B cell (primary cell): ENCODE measurements at regions not wholly inside any gene's neighbourhood (a gene's known extent, or its start where the extent isn't known, plus 50 kb on each side); places are given as distances from the start of the nearest gene placed in this dataset.

Experiments
- ATAC-seq: fragments of 200-7000 bp; cut with Tn5 transposase; one replicate; pipeline ENCODE4 v1.10.0; 2021; ENCODE audit warnings: low read depth, mild to moderate bottlenecking, moderate number of reproducible peaks, moderate library complexity
- CTCF ChIA-PET: fragments of 350-600 bp; sonication (Branson Sonifier 250); formaldehyde crosslinking; loops from one replicate; lab custom pipeline; 2021; ENCODE audit warnings: antibody characterized with exemption, inconsistent platforms; lab: Charles Lee
- POLR2A ChIA-PET: fragments of 350-600 bp; sonication (Branson Sonifier 250); formaldehyde crosslinking; loops from one replicate; lab custom pipeline; 2021; ENCODE audit warnings: antibody characterized with exemption; lab: Charles Lee
- DNase-seq: peaks from one replicate; pipeline ENCODE4 v3.0.0; 2013
- H2AFZ ChIP-seq: 2 replicates; pipeline ENCODE4 v1.6.1; 2012; ENCODE audit warnings: mild to moderate bottlenecking, low read depth, low read length; ENCODE audit not compliant: insufficient read depth, poor library complexity, severe bottlenecking
- H3K27ac ChIP-seq, 2 donors: 1 replicate in 1 of 2; 2 replicates in 1 of 2; pipeline ENCODE4 v1.5.1; 2012 to 2013; ENCODE audit warnings: low read length in 2 of 2, mild to moderate bottlenecking in 2 of 2, moderate library complexity in 1 of 2
- H3K27me3 ChIP-seq, 4 experiments: fragments of 200-600 bp in 1 of 4; sonication (generic) in 1 of 4; replicated peaks in 1 of 4; 1 replicate in 2 of 4; 2 replicates in 2 of 4; pipeline versions ENCODE4 v1.6.1 to v1.7.0; 2013 to 2016; ENCODE audit warnings: low read length in 3 of 4, mild to moderate bottlenecking in 2 of 4, mixed read lengths in 1 of 4, moderate library complexity in 1 of 4; ENCODE audit not compliant: insufficient read depth in 4 of 4, control insufficient read depth in 3 of 4; ENCODE audit errors: control extremely low read depth in 1 of 4
- H3K36me3 ChIP-seq, 2 experiments: replicated peaks in 1 of 2; 1 replicate in 1 of 2; 2 replicates in 1 of 2; pipeline versions ENCODE4 v1.6.1 to v1.7.1; 2013; ENCODE audit warnings: low read length in 1 of 2; ENCODE audit not compliant: insufficient read depth in 2 of 2, control insufficient read depth in 1 of 2; ENCODE audit errors: control extremely low read depth in 1 of 2, extremely low read depth in 1 of 2
- H3K4me1 ChIP-seq, 2 donors: fragments of 200-600 bp in 1 of 2; sonication (generic) in 1 of 2; 1 replicate in 1 of 2; 2 replicates in 1 of 2; pipeline versions ENCODE4 v1.5.1 to v1.6.1; 2013 to 2017; ENCODE audit warnings: low read length in 2 of 2; ENCODE audit not compliant: control insufficient read depth in 2 of 2, insufficient read depth in 2 of 2
- H3K4me2 ChIP-seq: replicated peaks from 2 replicates; pipeline ENCODE3; 2012; ENCODE audit warnings: mild to moderate bottlenecking, low read depth, low read length; ENCODE audit not compliant: poor library complexity, severe bottlenecking
- H3K4me3 ChIP-seq, 5 experiments: fragments of 200-600 bp in 1 of 5; sonication (generic) in 1 of 5; 1 replicate in 3 of 5; 2 replicates in 2 of 5; pipeline versions ENCODE4 v1.5.1 to v1.7.0; 2011 to 2016; ENCODE audit warnings: low read length in 4 of 5, mild to moderate bottlenecking in 4 of 5, low read depth in 2 of 5, control low read depth in 1 of 5, moderate library complexity in 1 of 5; ENCODE audit not compliant: insufficient read depth in 1 of 5; ENCODE audit errors: control extremely low read depth in 1 of 5, extremely low read depth in 1 of 5
- H3K79me2 ChIP-seq: fragments of 200-600 bp; sonication (generic); one replicate; pipeline ENCODE4 v1.6.0; 2016; ENCODE audit warnings: low read length; ENCODE audit not compliant: control insufficient read depth, insufficient read depth
- H3K9ac ChIP-seq: fragments of 200-600 bp; sonication (generic); 2 replicates; pipeline ENCODE4 v1.6.1; 2017; ENCODE audit warnings: mild to moderate bottlenecking, low read length, moderate library complexity
- H3K9me3 ChIP-seq, 3 donors: one replicate each; pipeline versions ENCODE4 v1.6.1 to v1.7.1; 2013; ENCODE audit warnings: low read length in 2 of 3; ENCODE audit not compliant: control insufficient read depth in 2 of 3, insufficient read depth in 1 of 3; ENCODE audit errors: control extremely low read depth in 1 of 3
- H4K20me1 ChIP-seq: 2 replicates; pipeline ENCODE4 v1.6.0; 2012; ENCODE audit warnings: mild to moderate bottlenecking, low read length; ENCODE audit not compliant: insufficient read depth, control insufficient read depth, poor library complexity, severe bottlenecking
- H3K27ac Mint-ChIP-seq: one replicate; pipeline ENCODE4 v1.8.0; 2021; ENCODE audit warnings: mixed read lengths
- H3K27me3 Mint-ChIP-seq: one replicate; pipeline ENCODE4 v1.8.0; 2021; ENCODE audit warnings: mixed read lengths
- H3K4me1 Mint-ChIP-seq: one replicate; pipeline ENCODE4 v1.8.0; 2021; ENCODE audit warnings: mixed read lengths
- H3K4me3 Mint-ChIP-seq: one replicate; pipeline ENCODE4 v1.8.0; 2021; ENCODE audit warnings: mixed read lengths
- H3K9me3 Mint-ChIP-seq: one replicate; pipeline ENCODE4 v1.8.0; 2022; ENCODE audit warnings: mixed read lengths; ENCODE audit not compliant: insufficient read depth
- EZH2 ChIP-seq: IDR thresholded peaks from 2 replicates; pipeline ENCODE4 v1.6.1; 2012; ENCODE audit warnings: borderline replicate concordance, low read depth, mild to moderate bottlenecking, moderate library complexity, low read length; ENCODE audit not compliant: insufficient read depth, poor library complexity, severe bottlenecking
- WGBS: methylation state at CpG from one replicate; pipeline ENCODE4 v1.1.5; 2013; ENCODE audit warnings: missing lambda C conversion rate; ENCODE audit not compliant: insufficient coverage; 5-methylcytosine and 5-hydroxymethylcytosine counted together
- intact Hi-C: fragments of 100-400 bp; cut with micrococcal nuclease; formaldehyde crosslinking; loops from one replicate; pipeline ENCODE4 v1.10.0; 2022
- TF ChIP-seq, protein P1 (sequence below): fragments of 200-600 bp; IDR thresholded peaks from one replicate; pipeline ENCODE4 v1.8.0; 2022; ENCODE audit warnings: antibody characterized with exemption, mild to moderate bottlenecking

DNA sequence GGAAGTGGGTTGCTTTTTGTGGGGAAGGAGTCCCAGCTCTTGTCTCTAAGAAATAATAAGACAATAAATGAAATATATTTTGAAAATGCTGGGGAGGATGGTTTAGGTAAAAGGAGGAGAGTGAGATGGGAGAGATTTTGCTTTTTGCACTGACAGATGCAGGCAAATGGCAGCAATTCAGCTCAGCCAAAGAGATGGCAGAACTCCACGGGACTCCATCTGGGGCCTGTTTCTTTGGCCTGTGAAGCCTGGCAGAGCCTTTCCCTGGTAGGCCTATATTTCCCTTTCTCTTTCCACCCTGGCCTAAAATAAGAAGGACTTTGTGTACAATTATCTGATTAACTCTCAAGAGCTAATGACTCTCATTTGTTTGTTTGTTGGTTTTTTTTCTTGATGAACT, 1525.1 kb downstream of the CDH11 start:
- H3K4me1 Mint-ChIP-seq: no peaks in the 10 kb centered on the region
- intact Hi-C loops: no loop called here
- Histone ChIP-seq H3K27me3 (no peaks in the 10 kb centered on the region), H3K27ac (no peak overlapping the region), H4K20me1 (no peaks in the 10 kb centered on the region), H3K9me3 (peaks cover 0 to 3% (median 0%) of the 10 kb centered on the region in 3 donors), H3K4me3 (no peak overlapping the region), H2AFZ (no peak overlapping the region), H3K4me2 (no peak overlapping the region), H3K4me1 (no peaks in the 10 kb centered on the region), H3K79me2 (no peaks in the 10 kb centered on the region), H3K36me3 (no peaks in the 10 kb centered on the region), H3K9ac (no peak overlapping the region)
- ChIA-PET CTCF (no interaction called here), POLR2A (no interaction called here)
- no peaks in the 10 kb centered on the region for H3K9me3 Mint-ChIP-seq
- ATAC-seq (no peak), DNase-seq (no peak)
- no peak overlapping the region for H3K27ac Mint-ChIP-seq
- H3K4me3 Mint-ChIP-seq: no peak overlapping the region
- 75% methylated on average over 1 of the region's 1 CpG for WGBS
- no peaks in the 10 kb centered on the region for H3K27me3 Mint-ChIP-seq
- no peak for TF ChIP-seq EZH2
- TF ChIP-seq, protein P1, sequence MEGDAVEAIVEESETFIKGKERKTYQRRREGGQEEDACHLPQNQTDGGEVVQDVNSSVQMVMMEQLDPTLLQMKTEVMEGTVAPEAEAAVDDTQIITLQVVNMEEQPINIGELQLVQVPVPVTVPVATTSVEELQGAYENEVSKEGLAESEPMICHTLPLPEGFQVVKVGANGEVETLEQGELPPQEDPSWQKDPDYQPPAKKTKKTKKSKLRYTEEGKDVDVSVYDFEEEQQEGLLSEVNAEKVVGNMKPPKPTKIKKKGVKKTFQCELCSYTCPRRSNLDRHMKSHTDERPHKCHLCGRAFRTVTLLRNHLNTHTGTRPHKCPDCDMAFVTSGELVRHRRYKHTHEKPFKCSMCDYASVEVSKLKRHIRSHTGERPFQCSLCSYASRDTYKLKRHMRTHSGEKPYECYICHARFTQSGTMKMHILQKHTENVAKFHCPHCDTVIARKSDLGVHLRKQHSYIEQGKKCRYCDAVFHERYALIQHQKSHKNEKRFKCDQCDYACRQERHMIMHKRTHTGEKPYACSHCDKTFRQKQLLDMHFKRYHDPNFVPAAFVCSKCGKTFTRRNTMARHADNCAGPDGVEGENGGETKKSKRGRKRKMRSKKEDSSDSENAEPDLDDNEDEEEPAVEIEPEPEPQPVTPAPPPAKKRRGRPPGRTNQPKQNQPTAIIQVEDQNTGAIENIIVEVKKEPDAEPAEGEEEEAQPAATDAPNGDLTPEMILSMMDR: no peak

DNA sequence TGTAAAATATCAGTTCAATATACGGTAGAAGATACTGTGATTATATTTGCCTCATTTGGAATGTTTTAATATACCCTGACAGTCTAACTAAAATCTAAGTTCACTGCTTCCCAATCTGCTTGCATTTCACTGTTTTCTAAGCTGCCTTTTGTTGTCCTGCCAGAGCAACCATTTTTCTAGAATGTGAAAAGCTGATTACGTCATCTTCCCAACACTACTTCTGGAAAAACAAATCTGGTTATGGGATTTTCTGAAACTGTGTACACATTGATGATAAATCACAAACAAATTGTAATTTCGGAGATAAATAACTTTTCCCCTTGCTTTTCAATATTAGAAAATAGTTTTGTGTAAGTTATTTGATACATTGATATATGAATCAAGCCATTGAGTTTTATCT, 1529.0 kb downstream of the CDH11 start:
- Histone ChIP-seq H2AFZ (no peak overlapping the region), H3K9ac (no peak overlapping the region), H3K36me3 (no peaks in the 10 kb centered on the region), H3K4me3 (no peak overlapping the region), H3K9me3 (no peaks in the 10 kb centered on the region), H3K27me3 (no peaks in the 10 kb centered on the region), H3K79me2 (no peaks in the 10 kb centered on the region), H3K4me2 (no peak overlapping the region), H3K4me1 (no peaks in the 10 kb centered on the region), H3K27ac (no peak overlapping the region), H4K20me1 (no peaks in the 10 kb centered on the region)
- H3K27me3 Mint-ChIP-seq: no peaks in the 10 kb centered on the region
- no peaks in the 10 kb centered on the region for H3K9me3 Mint-ChIP-seq
- WGBS: no CpG with 5 or more reads among the region's 3 CpGs
- DNase-seq: no peak
- CTCF ChIA-PET: no interaction called here
- intact Hi-C loops: no loop called here
- ATAC-seq: no peak
- no peak overlapping the region for H3K27ac Mint-ChIP-seq
- H3K4me3 Mint-ChIP-seq: no peak overlapping the region
- POLR2A ChIA-PET: no interaction called here
- H3K4me1 Mint-ChIP-seq: no peaks in the 10 kb centered on the region
- TF ChIP-seq, protein P1: no peak
- TF ChIP-seq EZH2: no peak
